GOT3 (cell line): ENCODE measurements at regions not wholly inside any gene's neighbourhood (a gene's known extent, or its start where the extent isn't known, plus 50 kb on each side); places are given as distances from the start of the nearest gene placed in this dataset.
"Not testable (repeated sequence)": the region's sequence is repeated elsewhere in the genome, so short reads cannot be mapped to it uniquely, and the experiment has no call there.

ENCODE experiments used
- DNase-seq: peaks from one replicate; lab custom pipeline; 2025; ENCODE audit warnings: mixed read lengths; lab: John Stamatoyannopoulos, UW

DNA sequence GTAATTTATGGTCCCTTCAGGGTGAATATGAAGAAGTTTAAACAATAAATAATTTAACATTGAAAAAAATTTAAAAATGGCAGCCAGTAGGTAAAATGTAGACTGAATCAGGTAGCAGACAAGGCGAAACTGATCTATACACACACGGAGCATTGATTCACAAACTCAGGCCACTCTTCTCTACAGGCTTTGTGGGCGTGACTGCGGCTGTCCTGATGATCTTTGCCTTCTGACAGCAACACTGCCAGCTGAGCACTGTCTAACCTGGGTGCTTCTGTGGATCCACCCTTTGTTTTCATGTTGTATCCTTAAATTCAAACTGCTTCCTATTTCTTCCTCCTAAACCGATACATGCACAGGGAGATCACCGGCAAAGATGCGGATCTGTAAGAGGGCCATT lies 315.4 kb upstream of the ADCY2 start:
- no peak for DNase-seq

DNA sequence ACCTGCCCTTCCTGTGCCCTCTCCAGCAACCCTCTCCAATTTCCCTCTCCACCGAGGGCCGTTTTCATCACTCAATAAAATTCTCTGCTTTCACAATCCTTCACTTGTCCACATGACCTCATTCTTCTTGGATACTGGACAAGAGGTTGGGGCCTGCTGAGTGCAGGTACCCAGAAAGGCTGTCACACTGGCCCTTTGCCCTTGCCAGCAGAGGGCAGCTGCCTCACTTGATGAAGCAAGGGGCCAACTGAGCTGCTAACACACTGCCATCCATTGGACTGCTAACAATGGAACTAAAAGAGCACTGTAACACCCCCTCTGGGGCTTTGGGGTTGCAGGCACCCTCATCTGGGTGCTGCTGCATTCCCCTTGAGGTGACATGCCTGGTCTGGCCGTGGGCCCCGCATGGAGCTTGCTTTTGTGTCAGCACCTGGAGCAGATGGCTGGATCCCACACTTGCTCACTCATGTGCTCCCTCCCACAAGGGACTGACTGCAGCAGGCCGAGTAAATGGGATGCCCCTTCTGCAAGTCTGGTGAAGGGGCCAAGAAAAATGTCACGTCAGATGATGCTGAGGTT lies 308.1 kb upstream of the ADCY2 start:
- DNase-seq: no peak

- DNase-seq: no peak
Observed at GRCh38 chr5:7088849-7089248, 307.1 kb upstream of the ADCY2 start.

- DNase-seq: no peak
Observed at GRCh38 chr5:7094626-7095025, 301.3 kb upstream of the ADCY2 start.

GRCh38 chr5:7096294-7096693 lies 299.6 kb upstream of the ADCY2 start:
- DNase-seq: no peak

GRCh38 chr5:7105358-7105757 lies 290.6 kb upstream of the ADCY2 start:
- no peak for DNase-seq

GRCh38 chr5:7117961-7118360 lies 278.0 kb upstream of the ADCY2 start:
- no peak for DNase-seq

DNA sequence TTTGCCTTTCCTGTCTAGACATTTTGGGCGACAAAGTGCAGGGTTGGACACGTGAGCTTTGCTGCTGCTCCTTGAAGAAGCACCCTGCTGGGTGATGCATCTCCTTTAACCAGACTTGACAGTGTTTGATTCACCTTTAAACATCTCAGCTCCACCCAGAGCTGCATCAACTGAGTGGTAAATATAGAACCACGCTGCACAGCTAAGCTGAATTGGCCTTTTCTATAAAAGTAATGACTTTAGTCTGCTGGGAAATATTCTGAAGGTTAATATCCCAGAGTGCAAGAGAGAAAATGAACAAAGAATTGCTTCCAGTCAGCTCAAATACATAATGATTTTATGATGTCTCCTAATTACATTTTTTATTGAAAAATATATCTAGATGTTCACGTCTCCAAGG lies 264.3 kb upstream of the ADCY2 start:
- DNase-seq: no peak

GRCh38 chr5:7146886-7147285 lies 249.1 kb upstream of the ADCY2 start:
- no peak for DNase-seq

- DNase-seq: no peak
Observed at GRCh38 chr5:7157083-7157482, 238.9 kb upstream of the ADCY2 start.

DNA sequence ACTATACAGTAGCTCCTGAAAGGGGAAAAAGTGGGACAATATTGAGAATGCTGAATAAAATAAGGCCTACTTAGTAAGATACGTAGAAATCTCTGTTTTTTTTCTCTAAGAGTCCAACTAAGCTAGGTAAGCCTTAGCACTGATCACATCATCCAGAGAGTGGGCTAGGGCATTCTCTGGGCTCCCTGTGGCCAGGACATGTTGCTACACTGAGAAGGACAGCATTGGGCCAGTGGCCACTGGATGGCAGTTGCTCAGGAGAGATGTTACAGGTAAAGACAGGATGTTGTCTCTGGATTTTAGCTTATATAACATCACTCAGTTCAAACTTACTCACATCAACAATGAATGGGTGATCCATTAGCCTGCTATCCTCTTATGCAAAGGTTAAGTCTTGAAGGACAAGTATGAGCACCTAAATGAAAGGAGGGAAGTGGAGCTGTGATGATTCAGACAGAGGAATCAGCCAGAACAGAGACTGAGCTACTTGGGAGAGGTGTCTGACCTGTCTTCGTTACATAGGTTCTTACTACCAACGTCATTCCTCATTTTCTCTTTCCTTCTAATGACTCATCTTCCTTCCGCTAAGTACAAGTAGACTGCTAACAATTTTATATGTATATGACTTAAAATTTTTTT lies 226.6 kb upstream of the ADCY2 start:
- DNase-seq: no peak

DNA sequence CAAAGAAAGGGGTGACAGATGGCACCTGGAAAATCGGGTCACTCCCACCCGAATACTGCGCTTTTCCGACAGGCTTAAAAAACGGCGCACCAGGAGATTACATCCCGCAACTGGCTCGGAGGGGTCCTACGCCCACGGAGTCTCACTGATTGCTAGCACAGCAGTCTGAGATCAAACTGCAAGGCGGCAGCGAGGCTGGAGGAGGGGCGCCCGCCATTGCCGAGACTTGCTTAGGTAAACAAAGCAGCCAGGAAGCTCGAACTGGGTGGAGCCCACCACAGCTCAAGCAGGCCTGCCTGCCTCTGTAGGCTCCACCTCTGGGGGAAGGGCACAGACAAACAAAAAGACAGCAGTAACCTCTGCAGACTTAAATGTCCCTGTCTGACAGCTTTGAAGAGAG lies 225.2 kb upstream of the ADCY2 start:
- DNase-seq: not testable (repeated sequence)

DNA sequence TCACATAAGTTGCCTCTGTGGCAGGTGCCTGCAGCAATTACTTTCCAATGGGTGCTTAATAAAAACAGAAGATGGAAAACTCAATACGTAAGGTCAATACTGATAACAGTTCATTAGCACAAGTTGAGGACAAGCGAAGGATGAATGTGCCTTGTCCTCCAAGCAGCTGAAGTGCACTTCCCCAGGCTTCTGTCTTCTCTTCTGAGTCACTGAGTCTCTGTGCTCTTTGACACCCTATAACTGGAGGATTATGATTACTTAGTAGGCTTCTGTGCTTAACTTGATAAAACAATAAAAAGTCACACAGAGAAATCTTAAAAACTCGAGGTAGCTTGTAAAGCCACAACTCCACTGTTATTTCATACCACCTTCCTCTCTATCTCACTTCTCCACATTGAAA lies 216.6 kb upstream of the ADCY2 start:
- DNase-seq: no peak

DNA sequence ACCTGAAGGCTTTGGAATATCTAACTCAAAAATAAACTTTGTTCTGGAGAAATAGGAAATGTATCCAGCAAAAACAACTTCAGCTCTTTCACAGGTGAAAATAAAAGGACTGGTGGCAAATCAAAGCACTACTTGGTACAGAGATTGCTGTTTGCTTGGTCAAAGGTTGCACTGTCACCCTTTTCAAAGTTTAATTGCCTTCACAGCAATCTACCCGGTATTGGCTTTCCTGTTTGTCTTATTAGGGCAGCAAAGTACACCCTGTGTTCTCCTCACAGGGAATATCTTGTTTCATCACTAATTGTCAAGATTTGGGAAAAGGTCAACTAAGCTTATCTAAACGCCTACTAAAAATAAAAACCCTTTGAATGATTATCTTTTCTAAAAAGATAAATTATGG lies 214.1 kb upstream of the ADCY2 start:
- no peak for DNase-seq

- DNase-seq: no peak
Observed at GRCh38 chr5:7185742-7186141, 210.2 kb upstream of the ADCY2 start.

GRCh38 chr5:7186818-7187217 lies 209.1 kb upstream of the ADCY2 start:
- DNase-seq: no peak

DNA sequence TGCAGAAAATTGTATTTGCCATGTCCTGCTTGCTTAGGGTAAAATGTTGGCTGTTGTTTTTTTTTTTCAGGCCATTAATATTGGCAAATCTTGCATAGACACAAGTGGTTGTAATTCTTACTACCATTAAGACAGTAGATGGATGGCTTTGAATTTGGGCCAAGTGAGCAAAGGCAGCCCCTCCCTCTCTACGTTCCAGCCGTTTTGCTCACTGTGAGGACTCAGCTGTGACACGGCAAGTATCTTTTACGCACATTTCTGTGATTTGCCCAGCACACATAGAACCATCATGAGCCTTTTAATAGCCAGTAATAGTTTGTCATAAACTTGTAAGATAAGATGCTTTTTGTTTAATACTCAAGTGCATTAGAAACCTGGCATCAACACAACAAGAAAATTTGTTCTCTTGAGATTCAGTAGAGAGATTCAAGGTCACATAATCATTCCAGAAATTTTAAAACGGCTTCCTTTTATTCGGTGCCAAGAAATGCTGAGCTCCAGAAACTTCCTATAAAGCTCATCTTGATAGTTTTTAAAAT lies 205.2 kb upstream of the ADCY2 start:
- DNase-seq: no peak

- no peak for DNase-seq
Observed at GRCh38 chr5:7192016-7192415, 203.9 kb upstream of the ADCY2 start.

DNA sequence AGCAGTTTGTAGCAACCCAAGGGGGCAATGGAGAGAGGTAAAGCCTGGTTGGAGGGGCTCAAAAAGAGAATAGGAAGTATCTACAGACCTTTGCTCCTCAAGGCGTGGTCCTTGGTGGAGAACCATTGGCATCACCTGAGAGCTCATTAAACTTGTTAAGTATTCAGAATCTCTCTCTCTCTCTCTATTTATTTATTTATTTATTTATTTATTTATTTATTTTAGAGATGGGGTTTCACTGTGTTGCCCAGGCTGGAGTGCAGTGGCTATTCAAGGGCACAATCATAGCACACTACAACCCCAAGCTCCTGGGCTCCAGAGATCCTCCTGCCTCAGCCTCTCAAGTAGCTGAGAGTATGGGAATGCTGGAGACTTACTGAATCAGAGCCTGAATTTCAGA lies 193.1 kb upstream of the ADCY2 start:
- DNase-seq: no peak

DNA sequence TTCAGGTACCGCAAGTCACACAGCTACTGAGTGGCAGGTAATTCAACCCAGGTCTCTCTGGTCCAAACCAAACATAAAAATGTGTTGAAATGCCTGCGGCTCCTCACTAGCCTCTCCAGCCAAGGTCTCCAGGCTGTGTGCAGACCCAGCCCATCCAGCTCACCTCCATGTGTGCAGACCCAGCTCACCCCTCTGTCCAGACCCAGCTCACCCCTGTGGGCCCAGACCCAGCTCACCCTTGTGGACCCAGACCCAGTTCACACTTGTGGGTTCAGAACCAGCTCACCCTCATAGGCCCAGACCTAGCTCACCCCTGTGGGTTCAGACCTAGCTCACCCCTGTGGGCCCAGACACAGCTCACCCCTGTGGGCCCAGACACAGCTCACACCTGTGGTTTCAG lies 188.0 kb upstream of the ADCY2 start:
- DNase-seq: no peak

DNA sequence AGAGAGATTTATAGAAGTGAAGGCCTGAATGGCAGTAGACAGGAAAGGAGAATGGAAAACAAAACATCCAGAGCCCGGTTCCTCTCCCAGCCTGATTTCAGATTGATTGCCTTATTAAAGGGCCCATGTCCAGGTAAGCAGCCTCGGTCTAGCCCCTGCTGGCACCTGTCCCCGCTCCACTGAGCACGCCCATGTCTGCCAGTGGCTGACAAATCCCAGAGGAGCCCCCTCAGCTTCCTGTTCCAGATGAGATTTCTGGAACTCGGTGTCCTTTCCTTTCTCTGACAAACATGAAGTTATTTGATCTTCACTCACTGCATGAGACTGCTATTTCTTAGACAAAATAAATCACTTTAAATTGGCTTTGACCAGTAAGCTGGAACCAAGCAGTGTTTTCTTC lies 187.0 kb upstream of the ADCY2 start:
- no peak for DNase-seq

- no peak for DNase-seq
Observed at GRCh38 chr5:7209658-7210057, 186.3 kb upstream of the ADCY2 start.

- no peak for DNase-seq
Observed at GRCh38 chr5:7210549-7210948, 185.4 kb upstream of the ADCY2 start.

DNA sequence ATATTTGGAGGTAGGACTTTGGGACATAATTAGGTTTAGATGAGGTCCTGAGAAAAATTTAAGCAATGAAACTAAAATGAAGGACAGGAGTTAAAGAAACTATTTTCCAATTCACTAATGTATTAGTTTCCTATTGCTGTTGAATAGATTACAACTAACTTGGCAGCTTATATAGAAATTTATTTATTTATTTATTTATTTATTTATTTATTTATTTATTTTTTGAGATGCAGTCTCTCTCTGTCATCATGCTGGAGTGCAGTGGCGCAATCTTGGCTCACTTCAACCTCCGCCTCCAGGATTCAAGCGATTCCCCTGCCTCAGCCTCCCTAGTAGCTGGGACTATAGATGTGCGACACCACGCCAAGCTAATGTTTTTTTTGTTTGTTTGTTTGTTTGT lies 182.4 kb upstream of the ADCY2 start:
- DNase-seq: no peak
